ENCODE measurements at regions not wholly inside any gene's neighbourhood (a gene's known extent, or its start where the extent isn't known, plus 50 kb on each side); places are given as distances from the start of the nearest gene placed in this dataset.

DNA sequence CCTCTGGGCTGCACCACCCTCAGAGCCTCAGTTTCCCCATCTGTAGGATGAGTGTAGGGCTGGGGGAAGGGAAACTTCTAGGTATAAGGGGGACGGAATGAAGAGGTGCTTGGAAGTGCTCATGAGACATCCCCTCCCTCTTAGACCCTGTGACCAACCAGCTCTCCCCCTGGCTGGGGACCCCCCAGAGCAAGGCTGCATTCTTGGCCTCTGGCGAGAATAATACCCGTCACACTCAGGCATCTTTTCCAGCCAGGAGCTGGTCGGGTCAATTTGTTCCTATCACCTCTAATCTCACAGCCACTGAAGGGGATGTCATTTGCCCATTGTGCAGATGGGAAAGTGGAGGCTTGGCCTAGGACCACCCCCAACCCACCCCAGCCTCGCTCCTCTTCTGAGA is 443.0 kb downstream of the PTPRU start:
- Mint-ChIP-seq H3K4me3 (no peak overlapping the region), H3K4me1 (ENCODE audit: low read depth) (no peaks in the 10 kb centered on the region), H3K27me3 (ENCODE audit: low read depth) (peaks cover 2% of the 10 kb centered on the region), H3K36me3 (ENCODE audit: insufficient read depth) (no peaks in the 10 kb centered on the region), H3K9me3 (no peaks in the 10 kb centered on the region)
- ATAC-seq (no peak), DNase-seq (no peak)

DNA sequence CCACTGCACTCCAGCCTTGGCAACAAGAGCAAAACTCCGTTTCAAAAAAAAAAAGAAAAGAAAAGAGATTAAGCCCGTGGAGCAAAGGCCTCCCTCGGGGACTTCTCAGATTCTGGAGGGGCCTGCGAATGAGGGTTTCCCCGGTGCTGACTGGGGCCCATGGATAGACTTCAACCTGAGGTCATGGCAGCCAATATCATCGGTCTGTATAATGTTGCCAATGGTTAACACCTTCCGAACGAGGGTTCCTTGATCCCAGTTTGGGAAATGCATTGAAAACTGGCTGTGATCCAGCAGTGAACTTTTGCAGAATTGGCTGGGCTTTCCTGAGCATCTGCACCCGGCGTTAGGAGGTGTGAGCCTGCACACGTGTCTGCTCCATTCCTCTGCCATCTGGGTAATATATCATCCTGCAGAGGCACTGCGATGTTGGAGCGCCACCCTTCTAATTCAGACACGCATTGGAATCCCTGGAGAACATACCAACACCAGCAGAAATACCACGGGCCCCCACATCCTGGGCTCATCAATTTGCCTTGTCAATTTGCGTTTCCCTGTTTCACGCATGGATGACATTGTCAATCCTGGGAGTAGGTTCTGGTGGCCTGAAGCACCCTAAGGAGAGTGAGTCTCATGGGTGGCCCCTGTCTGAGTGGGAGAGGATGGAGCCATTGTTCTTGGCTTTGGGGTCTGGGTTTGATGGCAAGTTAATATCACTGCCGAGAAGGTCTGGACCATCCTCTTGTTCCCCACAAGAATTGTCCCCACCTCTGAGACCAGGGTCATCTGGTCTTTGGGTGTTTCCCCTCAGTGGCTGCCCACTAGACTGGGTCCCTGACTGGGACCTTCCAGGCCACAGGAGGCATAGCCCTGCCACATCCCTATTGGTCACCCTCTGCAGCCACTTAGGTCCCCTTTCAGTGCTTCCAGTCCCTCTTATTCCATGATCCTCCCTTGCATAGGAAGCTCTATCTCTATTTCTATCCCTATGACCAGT is 441.0 kb downstream of the PTPRU start:
- ATAC-seq (no peak), DNase-seq (no peak)
- Mint-ChIP-seq H3K9me3 (no peaks in the 10 kb centered on the region), H3K4me3 (no peak overlapping the region), H3K27me3 (ENCODE audit: low read depth) (peaks cover 2% of the 10 kb centered on the region), H3K36me3 (ENCODE audit: insufficient read depth) (no peaks in the 10 kb centered on the region), H3K4me1 (ENCODE audit: low read depth) (no peaks in the 10 kb centered on the region)

DNA sequence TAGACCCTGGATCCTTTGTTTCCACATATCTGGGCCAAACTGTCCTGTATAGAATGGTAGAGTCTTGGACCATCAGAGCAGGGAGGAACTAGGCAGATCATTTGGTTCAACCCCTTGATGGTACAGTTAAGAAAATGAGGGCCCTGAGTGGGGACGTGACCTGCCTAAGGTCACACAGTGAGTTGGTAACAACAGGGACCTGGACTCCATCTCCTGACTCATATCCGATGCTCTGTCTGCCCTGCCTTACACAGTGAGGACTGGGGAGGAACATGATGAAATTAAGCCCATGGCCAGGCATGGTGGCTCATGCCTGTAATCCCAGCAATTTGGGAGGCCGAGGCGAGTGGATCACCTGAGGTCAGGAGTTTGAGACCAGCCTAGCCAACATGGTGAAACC is 440.2 kb downstream of the PTPRU start:
- Mint-ChIP-seq H3K4me1 (ENCODE audit: low read depth) (no peaks in the 10 kb centered on the region), H3K27me3 (ENCODE audit: low read depth) (peaks cover 2% of the 10 kb centered on the region), H3K36me3 (ENCODE audit: insufficient read depth) (no peaks in the 10 kb centered on the region), H3K9me3 (no peaks in the 10 kb centered on the region), H3K4me3 (no peak overlapping the region)
- DNase-seq: no peak
- no peak for ATAC-seq

DNA sequence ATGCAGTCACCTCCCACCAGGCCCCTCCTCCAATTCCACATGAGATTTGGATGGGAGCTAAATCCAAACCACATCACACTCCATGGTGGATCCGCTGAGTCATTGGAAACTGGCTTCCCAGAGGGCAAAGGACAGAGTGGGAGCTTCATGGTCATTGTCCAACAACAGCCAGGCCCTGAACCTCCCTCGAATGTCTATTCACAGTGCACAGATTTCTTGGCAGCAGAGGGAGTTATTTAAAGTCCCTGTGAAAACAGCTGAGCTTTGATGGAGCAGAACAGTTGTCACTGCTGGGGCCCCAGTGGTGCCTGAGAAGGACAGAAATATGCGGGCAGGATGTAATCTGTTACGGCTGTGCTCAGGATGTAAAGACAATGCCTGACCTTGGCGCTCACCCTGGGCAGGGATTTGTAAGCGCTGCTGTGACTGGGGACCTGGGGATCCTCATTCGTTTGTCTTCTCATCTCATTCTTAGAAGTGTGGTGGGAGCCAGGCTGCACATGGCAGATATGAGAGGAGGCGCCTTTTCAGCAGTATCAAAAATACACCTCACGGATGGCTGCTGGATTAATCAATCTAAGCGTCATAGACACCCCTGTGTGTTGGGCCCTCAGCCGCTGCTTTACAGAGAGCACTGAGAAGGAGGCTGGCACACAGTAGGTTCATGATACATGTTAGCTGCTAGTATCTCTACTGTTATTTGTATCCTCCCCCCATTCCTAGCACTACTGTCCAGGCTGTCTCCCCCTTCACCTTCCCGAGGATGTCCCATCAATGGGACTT is 439.4 kb downstream of the PTPRU start:
- Mint-ChIP-seq H3K27me3 (ENCODE audit: low read depth) (no peaks in the 10 kb centered on the region), H3K9me3 (no peaks in the 10 kb centered on the region), H3K36me3 (ENCODE audit: insufficient read depth) (no peaks in the 10 kb centered on the region), H3K4me3 (no peak overlapping the region), H3K4me1 (ENCODE audit: low read depth) (no peaks in the 10 kb centered on the region)
- DNase-seq (no peak), ATAC-seq (no peak)

DNA sequence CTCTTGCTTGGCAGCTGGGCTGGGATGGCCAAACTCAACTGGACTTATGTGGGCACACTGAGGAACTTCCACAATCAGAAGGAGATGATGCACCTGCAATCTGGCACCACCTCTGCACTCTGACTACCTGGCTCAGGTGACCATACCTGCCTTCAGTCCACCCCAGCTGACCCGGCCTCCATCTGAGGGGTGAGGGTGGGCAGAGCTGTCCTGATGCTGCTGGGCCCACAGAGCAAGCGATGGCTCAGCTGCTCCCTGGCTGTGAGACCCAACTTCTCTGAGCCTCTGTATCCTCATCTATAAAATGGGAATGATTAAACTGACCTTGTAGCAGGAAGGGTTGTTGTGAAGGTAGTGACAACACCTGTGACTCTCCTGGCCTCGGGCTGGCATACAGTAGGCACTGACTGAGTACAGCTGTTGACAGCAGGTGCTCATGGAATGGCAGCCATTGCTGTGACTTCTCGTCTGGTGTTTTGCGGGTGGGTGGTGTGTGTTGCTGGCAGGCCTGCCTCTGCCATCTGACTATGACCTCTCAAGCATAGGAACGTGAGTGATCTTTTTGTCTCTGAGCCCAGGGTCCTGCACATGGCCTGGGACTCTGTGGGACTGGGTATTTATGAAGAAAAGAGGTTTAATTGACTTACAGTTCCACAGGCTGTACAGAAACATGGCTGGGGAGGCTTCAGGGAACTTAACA is 438.5 kb downstream of the PTPRU start:
- Mint-ChIP-seq H3K27me3 (ENCODE audit: low read depth) (peaks cover 3% of the 10 kb centered on the region), H3K9me3 (no peaks in the 10 kb centered on the region), H3K4me1 (ENCODE audit: low read depth) (no peaks in the 10 kb centered on the region), H3K36me3 (ENCODE audit: insufficient read depth) (no peaks in the 10 kb centered on the region), H3K4me3 (no peak overlapping the region)
- ATAC-seq (no peak), DNase-seq (no peak)

DNA sequence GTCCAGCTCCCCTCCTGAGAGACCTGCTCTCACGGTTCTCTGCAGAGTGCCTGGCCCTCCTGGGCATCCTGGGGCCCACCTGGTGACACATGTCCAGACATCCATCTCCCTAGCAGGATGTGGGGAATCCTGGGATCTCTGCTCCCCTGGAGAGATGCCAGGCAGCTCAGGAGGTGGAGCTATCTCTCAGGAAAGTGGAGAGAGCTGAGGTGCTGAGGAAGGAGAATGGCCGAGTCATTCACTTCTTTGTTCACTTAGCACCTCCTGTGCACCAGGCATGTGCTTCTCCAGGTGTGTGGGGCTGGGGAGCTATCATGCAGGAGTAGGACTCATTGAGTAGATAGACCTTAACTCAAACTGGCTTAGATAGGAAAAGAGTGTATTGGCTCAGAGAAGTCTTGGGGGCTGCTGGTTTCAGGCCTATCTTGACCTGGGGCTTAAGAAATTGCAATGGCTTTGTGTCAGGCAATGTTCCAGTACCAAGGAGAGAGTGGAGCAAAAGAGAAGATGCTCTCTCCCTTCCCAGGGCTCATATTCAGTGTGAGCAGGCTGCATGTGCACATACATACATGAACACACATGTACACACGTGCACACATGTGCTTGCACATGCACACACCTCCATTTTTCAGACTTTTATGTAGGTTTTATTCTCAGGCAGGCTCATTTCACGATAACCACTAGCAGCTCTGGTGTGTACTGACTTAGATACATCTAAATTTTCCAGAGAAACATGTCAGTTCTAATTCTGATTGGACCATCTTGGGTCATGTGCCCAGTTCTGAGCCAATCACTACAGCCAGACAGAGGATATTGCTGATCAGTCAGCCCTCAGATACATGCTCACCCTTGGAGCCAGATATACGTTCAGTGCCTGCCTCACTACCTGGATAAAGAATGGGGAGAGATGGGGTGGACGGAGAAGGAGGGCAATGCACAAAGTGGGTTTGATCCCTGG is 437.6 kb downstream of the PTPRU start:
- Mint-ChIP-seq H3K4me3 (no peak overlapping the region), H3K9me3 (no peaks in the 10 kb centered on the region), H3K4me1 (ENCODE audit: low read depth) (no peaks in the 10 kb centered on the region), H3K27me3 (ENCODE audit: low read depth) (peaks cover 3% of the 10 kb centered on the region), H3K36me3 (ENCODE audit: insufficient read depth) (no peaks in the 10 kb centered on the region)
- DNase-seq (no peak), ATAC-seq (no peak)

DNA sequence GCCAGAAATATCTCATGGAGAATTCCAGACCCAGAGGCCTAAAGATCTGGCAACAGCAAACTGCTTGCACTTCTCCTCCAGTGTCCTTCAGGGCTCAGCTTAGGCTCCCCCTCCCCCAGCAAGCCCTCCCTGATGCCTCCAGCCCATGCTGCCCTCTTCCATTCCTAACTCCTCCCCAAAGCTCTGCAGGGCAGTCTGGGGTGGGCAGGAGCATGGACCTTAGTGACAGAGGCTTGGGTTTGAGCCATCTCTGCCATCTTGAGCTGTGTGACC is 436.8 kb downstream of the PTPRU start:
- Mint-ChIP-seq H3K36me3 (ENCODE audit: insufficient read depth) (no peaks in the 10 kb centered on the region), H3K9me3 (no peaks in the 10 kb centered on the region), H3K27me3 (ENCODE audit: low read depth) (peaks cover 3% of the 10 kb centered on the region), H3K4me1 (ENCODE audit: low read depth) (no peaks in the 10 kb centered on the region), H3K4me3 (no peak overlapping the region)
- ATAC-seq: no peak
- no peak for DNase-seq

DNA sequence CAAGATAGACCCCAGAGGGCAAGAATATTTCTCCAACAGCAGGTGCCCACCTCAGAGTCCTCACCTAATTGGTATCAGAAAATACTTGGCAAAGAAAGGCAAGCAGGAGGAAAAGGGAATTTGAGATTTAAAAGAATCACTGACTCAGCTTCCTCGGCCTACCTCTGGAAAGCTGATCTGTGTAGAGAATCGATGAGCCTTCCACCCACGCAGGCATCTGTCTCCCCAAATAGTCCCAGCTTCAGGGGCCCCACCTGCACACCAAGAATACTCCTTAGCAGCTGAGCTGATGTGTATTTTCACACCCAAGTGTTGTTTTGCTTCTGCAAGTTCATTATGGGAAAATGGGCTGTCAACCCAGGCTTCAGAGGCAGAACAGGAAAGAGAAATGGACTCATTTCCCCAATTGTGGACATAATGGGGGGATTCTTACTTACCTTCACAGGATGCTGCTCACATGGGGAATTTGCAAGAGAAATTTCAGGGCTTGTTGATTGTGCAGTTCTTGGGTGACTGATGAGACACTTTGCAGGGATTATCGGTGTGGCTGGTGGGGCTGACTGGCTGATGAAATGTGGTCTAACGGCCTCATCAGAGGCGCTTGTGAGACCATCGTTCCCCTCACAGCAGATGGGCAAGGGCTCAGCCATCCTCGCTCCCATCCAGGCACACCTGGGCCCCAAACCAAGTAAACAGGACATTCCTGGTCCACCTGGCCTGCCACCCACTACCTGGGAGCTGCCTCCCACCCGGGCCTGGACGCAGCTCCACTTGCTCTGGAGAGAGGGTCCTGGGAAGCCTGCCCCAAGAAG is 436.3 kb downstream of the PTPRU start:
- Mint-ChIP-seq H3K36me3 (ENCODE audit: insufficient read depth) (no peaks in the 10 kb centered on the region), H3K9me3 (no peaks in the 10 kb centered on the region), H3K4me1 (ENCODE audit: low read depth) (no peaks in the 10 kb centered on the region), H3K27me3 (ENCODE audit: low read depth) (peaks cover 3% of the 10 kb centered on the region), H3K4me3 (no peak overlapping the region)
- DNase-seq (no peak), ATAC-seq (no peak)

DNA sequence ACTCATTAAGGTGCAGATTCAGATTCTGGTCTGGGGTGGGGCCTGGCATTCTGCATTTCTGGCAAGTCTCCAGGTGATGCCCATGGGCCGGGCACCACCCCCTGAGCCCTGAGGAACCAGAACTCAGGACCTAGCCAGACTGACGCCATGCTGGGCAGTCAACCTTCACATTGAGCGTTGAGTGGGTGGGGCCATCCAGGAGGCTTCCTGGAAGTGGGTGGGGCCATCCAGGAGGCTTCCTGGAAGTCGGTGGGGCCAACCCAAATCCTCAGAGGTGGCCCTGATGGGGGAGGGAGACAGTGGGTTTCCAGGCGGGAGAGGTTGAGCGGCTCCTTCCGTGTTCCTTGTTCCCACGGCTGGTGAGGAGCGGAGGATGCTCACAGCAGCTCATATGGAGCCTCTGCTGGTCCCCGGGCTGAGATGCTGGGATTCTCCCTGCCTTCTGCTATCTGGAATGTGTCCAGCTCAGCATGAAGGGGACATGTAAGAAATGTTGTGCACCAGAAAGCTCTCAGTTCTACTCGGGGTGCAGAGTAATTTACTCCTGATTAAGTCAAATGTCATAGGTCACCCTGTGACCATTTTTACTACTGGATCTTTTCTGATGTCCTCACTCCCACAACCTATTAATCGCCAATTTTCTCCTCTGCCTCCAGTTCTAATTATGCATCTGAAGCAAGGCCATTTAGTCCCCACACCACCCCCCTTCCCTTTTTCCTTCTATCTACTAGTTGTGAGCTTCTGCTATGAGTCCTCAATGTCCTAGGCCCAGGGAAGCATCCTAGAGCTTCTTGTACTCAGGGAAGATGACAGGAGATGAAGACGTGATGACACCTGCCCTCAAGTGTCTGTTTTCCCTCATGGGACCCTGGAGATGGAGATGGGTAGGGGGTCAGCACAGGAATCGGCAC is 435.4 kb downstream of the PTPRU start:
- H3K4me1 Mint-ChIP-seq (ENCODE audit: low read depth): no peaks in the 10 kb centered on the region
- H3K27me3 Mint-ChIP-seq (ENCODE audit: low read depth): peaks cover 3% of the 10 kb centered on the region
- H3K36me3 Mint-ChIP-seq (ENCODE audit: insufficient read depth): no peaks in the 10 kb centered on the region
- H3K9me3 Mint-ChIP-seq: no peaks in the 10 kb centered on the region
- no peak for ATAC-seq
- no peak for DNase-seq
- no peak overlapping the region for H3K4me3 Mint-ChIP-seq

DNA sequence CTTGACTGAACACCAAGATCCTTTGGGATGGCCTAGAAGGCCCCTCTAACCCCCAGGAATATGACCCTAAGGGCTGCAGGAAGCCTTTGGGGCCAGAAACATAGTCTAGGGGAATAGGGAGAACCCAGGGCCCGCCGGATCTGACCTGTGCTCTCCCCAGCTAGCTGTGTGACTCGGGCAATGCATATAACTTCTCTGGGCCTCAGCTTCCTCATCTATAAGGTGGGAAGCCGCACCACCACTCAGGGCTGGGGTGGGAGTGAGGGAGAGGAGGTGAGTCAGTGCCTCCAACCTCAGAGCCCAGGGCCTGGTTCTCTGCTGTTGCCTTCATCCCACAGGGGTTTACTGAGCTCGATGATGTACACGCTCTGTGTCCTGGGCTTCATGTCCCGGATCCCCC is 434.4 kb downstream of the PTPRU start:
- H3K4me3 Mint-ChIP-seq: no peak overlapping the region
- ATAC-seq (no peak), DNase-seq (no peak)
- no peaks in the 10 kb centered on the region for H3K36me3 Mint-ChIP-seq (ENCODE audit: insufficient read depth)
- H3K4me1 Mint-ChIP-seq (ENCODE audit: low read depth): no peaks in the 10 kb centered on the region
- peaks cover 4% of the 10 kb centered on the region for H3K27me3 Mint-ChIP-seq (ENCODE audit: low read depth)
- H3K9me3 Mint-ChIP-seq: no peaks in the 10 kb centered on the region

DNA sequence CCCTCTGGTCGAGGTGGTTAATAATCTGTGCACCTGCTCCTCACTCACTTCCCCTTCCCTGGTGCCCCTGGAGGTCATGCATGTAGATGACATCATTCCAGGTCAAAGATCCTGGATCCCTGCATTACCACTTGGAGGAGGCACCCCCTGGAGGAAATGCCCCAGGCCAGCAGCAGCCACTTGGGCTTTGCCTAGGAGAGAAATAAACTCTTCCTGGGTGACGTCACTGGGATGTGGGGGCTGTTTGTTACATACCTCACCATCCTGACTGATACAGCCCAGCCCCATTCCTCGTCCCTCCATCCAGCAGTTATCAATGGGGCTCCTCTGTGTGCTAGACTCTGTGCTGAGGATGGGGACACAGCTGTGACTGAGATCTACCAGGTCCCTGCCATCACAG is 433.6 kb downstream of the PTPRU start:
- H3K9me3 Mint-ChIP-seq: no peaks in the 10 kb centered on the region
- peaks cover 12% of the 10 kb centered on the region for H3K27me3 Mint-ChIP-seq (ENCODE audit: low read depth)
- ATAC-seq (no peak), DNase-seq (no peak)
- no peaks in the 10 kb centered on the region for H3K36me3 Mint-ChIP-seq (ENCODE audit: insufficient read depth)
- no peaks in the 10 kb centered on the region for H3K4me1 Mint-ChIP-seq (ENCODE audit: low read depth)
- H3K4me3 Mint-ChIP-seq: no peak overlapping the region

DNA sequence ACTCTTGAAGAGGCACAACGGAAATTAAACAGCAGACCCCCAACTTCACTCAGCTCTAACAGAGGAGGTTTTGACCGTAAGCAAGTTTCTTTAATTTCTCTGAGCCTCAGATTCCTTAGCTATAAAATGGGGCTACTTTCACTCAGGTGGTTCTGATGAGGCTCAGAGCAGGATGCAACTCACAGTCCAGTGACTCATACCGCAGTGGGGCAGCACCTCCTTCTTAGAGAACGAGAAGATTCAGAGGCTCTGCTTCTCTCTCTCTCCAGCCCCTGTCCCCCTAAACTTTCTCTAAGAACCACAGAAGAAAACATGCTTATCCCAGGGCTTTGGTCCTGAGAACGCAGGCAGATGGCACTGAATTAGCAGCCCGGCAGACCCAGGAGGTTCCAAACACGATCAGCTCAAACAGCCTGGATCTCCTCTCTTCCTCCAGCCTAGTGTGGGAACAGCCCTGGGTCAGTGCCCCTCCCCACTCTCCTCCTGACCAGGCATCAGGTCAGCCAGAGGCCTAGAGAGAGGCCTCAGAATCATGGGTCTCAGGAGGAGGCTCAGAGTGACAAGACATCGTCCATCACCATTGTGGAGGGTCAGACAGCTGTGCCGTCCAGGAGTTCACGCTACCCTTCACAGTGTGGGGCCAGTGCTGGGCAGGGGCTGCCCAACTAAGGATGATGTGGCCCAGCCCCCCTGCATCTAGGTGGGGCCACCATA is 433.0 kb downstream of the PTPRU start:
- Mint-ChIP-seq H3K4me1 (ENCODE audit: low read depth) (no peaks in the 10 kb centered on the region), H3K9me3 (no peaks in the 10 kb centered on the region), H3K4me3 (no peak overlapping the region), H3K27me3 (ENCODE audit: low read depth) (peaks cover 17% of the 10 kb centered on the region), H3K36me3 (ENCODE audit: insufficient read depth) (no peaks in the 10 kb centered on the region)
- no peak for ATAC-seq
- DNase-seq: no peak

Measured in activated T-cell treated with anti-CD3 and anti-CD28 coated beads, Interleukin-2, amount 50 U/mL, for 4 hours (primary cell).